HG03457 (cell line): ENCODE measurements at regions not wholly inside any gene's neighbourhood (a gene's known extent, or its start where the extent isn't known, plus 50 kb on each side); places are given as distances from the start of the nearest gene placed in this dataset.

Experiments used
- ATAC-seq: cut with Tn5 transposase; IDR thresholded peaks from one replicate; pipeline ENCODE4 v1.9.1; 2021; ENCODE audit warnings: moderate number of reproducible peaks; ENCODE audit not compliant: unreplicated experiment

- ATAC-seq = no peak
Measured at GRCh38 chr13:76029706-76030105, 393.6 kb downstream of the LMO7 start.

- no peak for ATAC-seq
Measured at GRCh38 chr13:76029088-76029487, 393.0 kb downstream of the LMO7 start.

GRCh38 chr13:76027131-76027530, 391.0 kb downstream of the LMO7 start:
- no peak for ATAC-seq

GRCh38 chr13:76025392-76025791, 389.3 kb downstream of the LMO7 start:
- no peak for ATAC-seq

- ATAC-seq = no peak
Measured at GRCh38 chr13:76024151-76024550, 388.0 kb downstream of the LMO7 start.

- ATAC-seq = no peak
Measured at GRCh38 chr13:76023652-76024051, 387.5 kb downstream of the LMO7 start.

- ATAC-seq = no peak
Measured at GRCh38 chr13:76020421-76020955, 384.4 kb downstream of the LMO7 start.

DNA sequence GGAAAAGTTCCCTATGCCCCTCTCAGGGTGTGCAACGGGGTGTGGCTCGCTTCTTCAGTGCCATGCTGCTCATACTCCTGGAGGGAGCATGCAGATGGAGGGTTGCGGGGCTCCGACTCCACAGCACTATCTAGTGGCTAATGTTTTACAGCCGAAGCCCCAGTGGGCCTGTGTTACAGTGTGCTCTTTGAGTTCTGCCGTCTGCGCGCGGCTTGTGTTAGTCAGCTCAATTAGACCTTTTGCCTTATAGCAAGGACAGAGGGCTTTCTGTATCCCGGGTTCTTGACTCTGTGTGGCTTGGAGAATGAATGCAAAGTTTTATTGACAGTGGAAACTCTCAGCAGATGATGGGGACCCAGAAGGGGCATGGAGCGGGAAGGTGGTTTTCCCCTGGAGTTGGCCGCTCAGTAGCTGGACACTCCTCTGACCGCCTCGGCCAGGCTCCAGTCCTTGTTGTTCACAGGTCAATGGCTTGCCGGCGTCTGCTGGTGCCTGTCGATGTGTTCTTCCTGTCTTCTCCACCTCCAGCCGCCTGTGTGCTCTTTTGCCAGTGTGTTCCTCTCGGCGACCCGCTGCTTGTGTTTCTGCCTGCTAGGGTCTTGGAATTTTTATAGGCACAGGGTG, 383.4 kb downstream of the LMO7 start:
- ATAC-seq = no peak

- ATAC-seq = no peak
Measured at GRCh38 chr13:76017861-76018556, 381.9 kb downstream of the LMO7 start.

- peak; percentile 62 for ATAC-seq
Measured at GRCh38 chr13:76016799-76017400, 380.8 kb downstream of the LMO7 start.

DNA sequence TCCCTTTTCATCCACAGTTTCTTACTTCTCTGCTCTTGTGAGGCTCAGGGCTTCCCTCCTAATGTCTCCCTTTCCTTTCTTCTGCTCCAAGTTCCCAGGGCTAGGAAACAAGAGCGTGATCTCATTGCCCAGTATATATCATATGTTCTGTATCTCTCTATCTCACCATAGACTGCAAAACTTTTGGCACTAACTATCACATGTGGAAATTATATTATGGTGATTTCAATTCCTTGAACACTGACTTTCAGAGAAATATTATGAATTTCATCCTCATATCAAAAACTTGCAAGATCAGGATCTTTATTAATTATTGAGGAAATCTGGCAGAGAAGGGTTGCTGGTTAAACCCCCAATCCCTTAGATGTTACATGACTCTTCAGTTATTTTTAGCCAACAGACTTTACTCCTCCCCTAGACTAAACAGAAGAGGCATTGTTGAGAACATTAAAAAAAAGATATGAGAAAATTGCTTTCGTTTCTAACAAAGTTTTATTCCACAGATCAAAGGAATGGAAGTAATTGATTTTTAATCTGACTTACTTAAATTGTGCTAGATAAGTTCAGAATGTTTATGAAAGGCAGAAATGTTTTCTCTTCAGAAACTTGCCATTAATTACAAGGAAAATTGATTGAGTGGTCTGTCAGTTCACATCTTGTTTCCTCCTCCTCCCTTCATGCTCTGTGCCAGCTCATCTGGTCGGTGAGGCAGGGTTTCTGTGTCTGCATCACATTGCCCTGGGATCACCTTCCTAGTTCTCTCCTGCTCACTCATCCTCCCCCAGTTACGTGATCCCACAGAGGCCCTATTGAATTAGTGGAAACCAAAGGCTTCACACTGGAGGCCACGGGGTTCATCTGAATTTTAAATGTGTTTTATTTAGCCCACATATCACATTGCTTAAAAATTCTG, 378.5 kb downstream of the LMO7 start:
- ATAC-seq = no peak

- ATAC-seq = no peak
Measured at GRCh38 chr13:76012091-76012721, 376.1 kb downstream of the LMO7 start.

GRCh38 chr13:76009267-76009890, 373.2 kb downstream of the LMO7 start:
- peak; percentile 75 for ATAC-seq

DNA sequence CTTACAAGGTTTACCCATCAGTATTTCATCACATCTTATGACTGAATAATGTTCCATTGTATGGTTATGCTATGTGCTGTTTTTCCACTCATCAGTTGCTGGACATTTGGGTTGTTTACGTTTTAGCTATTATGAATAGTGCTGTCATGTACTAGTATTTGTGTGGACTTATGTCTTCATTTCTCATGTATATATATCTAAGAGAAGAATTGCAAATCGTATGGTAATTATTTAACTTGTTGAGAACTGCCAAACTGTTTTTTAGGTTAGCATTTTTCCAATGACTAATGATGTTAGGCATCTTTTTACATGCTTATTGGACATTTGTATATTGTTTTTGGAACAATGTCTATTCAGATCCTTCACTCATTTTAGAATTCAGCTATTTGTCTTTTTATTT, 368.3 kb downstream of the LMO7 start:
- no peak for ATAC-seq

DNA sequence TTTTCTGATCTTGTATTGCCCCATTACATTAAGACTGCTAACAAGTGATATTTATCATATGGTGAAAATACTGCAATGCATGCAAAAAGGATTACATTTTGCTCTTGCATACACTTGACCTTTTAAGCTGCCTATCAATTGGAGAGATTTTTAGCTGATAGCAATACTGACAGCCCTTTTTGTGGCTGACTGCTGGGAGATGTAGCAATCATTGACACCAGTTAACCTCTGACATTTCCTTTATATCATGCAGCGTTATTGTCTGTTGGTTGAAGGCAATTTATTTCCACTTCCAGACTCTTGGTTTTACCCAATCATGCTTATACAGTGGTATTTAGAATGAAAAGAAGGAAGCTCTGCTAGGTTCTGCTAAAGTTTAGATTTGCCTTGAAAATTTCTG, 364.0 kb downstream of the LMO7 start:
- ATAC-seq = no peak

GRCh38 chr13:75996582-75996981, 360.5 kb downstream of the LMO7 start:
- ATAC-seq = no peak

DNA sequence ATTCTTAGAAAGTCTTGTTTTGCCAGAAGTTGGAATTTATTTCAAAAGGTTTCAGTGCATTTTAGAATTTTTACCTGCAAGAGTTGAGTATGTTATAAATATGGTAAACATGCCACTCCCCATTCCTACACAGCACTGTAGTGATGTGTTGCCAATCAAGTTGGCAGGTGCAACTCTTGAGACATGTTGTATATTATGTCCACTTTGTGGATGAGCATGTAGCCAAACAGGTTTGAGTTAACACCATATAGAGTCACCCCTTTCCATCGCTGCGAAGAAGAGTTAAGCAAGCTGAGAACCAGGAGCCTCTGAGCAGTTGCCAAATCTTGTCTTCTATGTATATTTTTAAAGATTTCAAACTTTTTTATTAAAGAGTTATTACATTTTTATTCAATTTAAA, 359.8 kb downstream of the LMO7 start:
- ATAC-seq = no peak

DNA sequence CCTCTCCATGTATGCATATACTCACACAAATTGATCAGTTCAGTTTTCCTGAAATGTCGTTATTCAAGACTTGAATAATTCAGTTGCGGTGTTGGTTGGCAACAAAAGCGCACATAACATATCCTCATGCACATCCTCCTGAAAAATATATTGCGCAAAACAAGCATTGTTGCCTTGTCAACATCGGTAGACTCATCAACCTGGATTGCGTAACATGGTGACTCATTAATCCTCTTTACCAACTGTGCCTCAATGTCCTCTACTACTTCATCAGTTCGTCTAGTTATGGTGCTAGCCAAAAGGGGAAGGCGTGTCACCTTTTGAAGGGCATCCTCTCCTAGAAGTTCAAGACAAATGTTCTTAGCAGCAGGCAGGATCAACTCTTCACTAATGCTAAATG, 357.7 kb downstream of the LMO7 start:
- ATAC-seq = no peak

GRCh38 chr13:75993241-75993640, 357.1 kb downstream of the LMO7 start:
- ATAC-seq = no peak

DNA sequence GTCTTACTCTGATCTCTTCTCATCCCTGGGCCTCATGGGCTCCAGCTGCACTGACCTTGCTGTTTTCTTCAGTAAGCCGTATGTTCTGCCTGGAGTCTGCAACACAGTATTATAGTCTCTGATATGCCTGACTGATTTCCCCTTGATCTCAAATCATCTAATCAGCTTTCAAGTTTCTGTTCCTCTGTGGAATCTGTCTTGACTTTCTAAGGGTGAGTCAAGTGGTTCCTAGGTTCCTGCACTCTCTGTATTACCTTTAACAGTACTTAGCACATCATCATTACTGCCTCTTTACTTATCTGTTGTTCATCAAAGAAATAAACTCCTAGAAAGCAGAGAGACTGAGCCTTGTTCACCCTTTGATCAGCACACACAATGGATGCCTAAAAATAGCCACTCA, 350.7 kb downstream of the LMO7 start:
- peak; percentile 95 for ATAC-seq
